Small intestine (tissue), 7 donors: ENCODE measurements at regions not wholly inside any gene's neighbourhood (a gene's known extent, or its start where the extent isn't known, plus 50 kb on each side); places are given as distances from the start of the nearest gene placed in this dataset.
"Not testable (repeated sequence)": the region's sequence is repeated elsewhere in the genome, so short reads cannot be mapped to it uniquely, and the experiment has no call there.

Experiments
- DNase-seq, 2 donors: peaks; one replicate each; pipeline versions ENCODE4 v3.0.0 to v3.0.0-alpha.2; 2013
- FAIRE-seq: peaks from 2 replicates; lab custom pipeline; 2012; peaks lifted over from hg19 to GRCh38; lab: Jason Lieb, UNC
- H3K27ac ChIP-seq, 3 donors: one replicate each; pipeline ENCODE4 v1.5.1; 2013; ENCODE audit warnings: low read length in 2 of 3, mild to moderate bottlenecking in 2 of 3, control low read depth in 1 of 3, inconsistent platforms in 1 of 3, low read depth in 1 of 3, moderate library complexity in 1 of 3
- H3K27me3 ChIP-seq, 3 donors: one replicate each; pipeline ENCODE4 v1.6.1; 2013; ENCODE audit warnings: low read length in 3 of 3, inconsistent platforms in 1 of 3; ENCODE audit not compliant: control insufficient read depth in 3 of 3, insufficient read depth in 3 of 3
- H3K36me3 ChIP-seq, 3 donors: one replicate each; pipeline ENCODE4 v1.6.1; 2013; ENCODE audit warnings: low read length in 3 of 3, inconsistent platforms in 1 of 3, low read depth in 1 of 3, mild to moderate bottlenecking in 1 of 3, moderate library complexity in 1 of 3; ENCODE audit not compliant: control insufficient read depth in 3 of 3, insufficient read depth in 2 of 3
- H3K4me1 ChIP-seq, 3 donors: one replicate each; pipeline ENCODE4 v1.6.1; 2013; ENCODE audit warnings: low read length in 2 of 3, inconsistent platforms in 1 of 3, low read depth in 1 of 3, mild to moderate bottlenecking in 1 of 3, moderate library complexity in 1 of 3; ENCODE audit not compliant: control insufficient read depth in 3 of 3, insufficient read depth in 2 of 3
- H3K4me3 ChIP-seq, 3 donors: one replicate each; pipeline ENCODE4 v1.5.1; 2013; ENCODE audit warnings: low read length in 3 of 3, control low read depth in 1 of 3, inconsistent platforms in 1 of 3, low read depth in 1 of 3, mild to moderate bottlenecking in 1 of 3, moderate library complexity in 1 of 3
- H3K9me3 ChIP-seq, 2 donors: one replicate each; pipeline ENCODE4 v1.6.1; 2013; ENCODE audit warnings: low read depth in 1 of 2, low read length in 1 of 2; ENCODE audit not compliant: control insufficient read depth in 2 of 2, insufficient read depth in 1 of 2
- WGBS, 3 donors: extraction: QIAGEN DNeasy Blood & Tissue Kit; methylation state at CpG; one replicate each; pipeline ENCODE4 v1.1.7; 2013; 5-methylcytosine and 5-hydroxymethylcytosine counted together
- donor health status: healthy with polysubstance abuse.
- donor health status: control.
- donor health status: control.
- donor health status: Bipolar disorder and iron deficiency.
- donor health status: healthy.

GRCh38 chr16:88241404-88242311 lies 141.1 kb upstream of the ZNF469 start:
- WGBS, 3 donors: 83 to 85% (median 84%) methylated on average over 15 to 19 of the region's 19 CpGs
- H3K4me1 ChIP-seq: peaks cover 0 to 12% (median 3%) of the 10 kb centered on the region in 3 donors
- not testable (repeated sequence) for H3K9me3 ChIP-seq, H3K27me3 ChIP-seq, H3K4me3 ChIP-seq, H3K36me3 ChIP-seq, DNase-seq, H3K27ac ChIP-seq, FAIRE-seq

- H3K27ac ChIP-seq: peak overlapping the region in 1 of 3 donors; percentile 68
- not testable (repeated sequence) for FAIRE-seq, H3K27me3 ChIP-seq, H3K36me3 ChIP-seq, H3K4me3 ChIP-seq, DNase-seq, H3K9me3 ChIP-seq
- WGBS, 3 donors: 73 to 81% (median 81%) methylated on average over 16 to 18 of the region's 18 CpGs
- H3K4me1 ChIP-seq: peaks cover 0 to 10% (median 3%) of the 10 kb centered on the region in 3 donors
Observed at GRCh38 chr16:88242312-88243295, 140.2 kb upstream of the ZNF469 start.

- FAIRE-seq, H3K4me1 ChIP-seq, DNase-seq, H3K9me3 ChIP-seq, H3K36me3 ChIP-seq, H3K27me3 ChIP-seq, H3K4me3 ChIP-seq, H3K27ac ChIP-seq: not testable (repeated sequence)
- WGBS, 3 donors: 93 to 96% (median 96%) methylated on average over 3 of the region's 3 CpGs
Observed at GRCh38 chr16:88243921-88244320, 138.8 kb upstream of the ZNF469 start.

GRCh38 chr16:88245241-88246081 lies 137.3 kb upstream of the ZNF469 start:
- not testable (repeated sequence) for H3K4me3 ChIP-seq, H3K4me1 ChIP-seq, FAIRE-seq, H3K36me3 ChIP-seq, DNase-seq, H3K9me3 ChIP-seq, H3K27me3 ChIP-seq
- 51 to 65% (median 64%) methylated on average over 18 to 19 of the region's 19 CpGs for WGBS, 3 donors
- peak overlapping the region in 2 of 3 donors; percentile 4 to 81 for H3K27ac ChIP-seq

GRCh38 chr16:88246955-88247582 lies 135.7 kb upstream of the ZNF469 start:
- not testable (repeated sequence) for H3K4me1 ChIP-seq, H3K4me3 ChIP-seq, H3K27ac ChIP-seq, H3K9me3 ChIP-seq, FAIRE-seq, H3K27me3 ChIP-seq, H3K36me3 ChIP-seq, DNase-seq
- 94 to 96% (median 95%) methylated on average over 4 of the region's 4 CpGs for WGBS, 3 donors

- not testable (repeated sequence) for H3K27me3 ChIP-seq, H3K9me3 ChIP-seq, H3K27ac ChIP-seq, FAIRE-seq, H3K4me1 ChIP-seq, DNase-seq, H3K36me3 ChIP-seq, H3K4me3 ChIP-seq
- WGBS, 3 donors: 80 to 85% (median 84%) methylated on average over 5 of the region's 5 CpGs
Observed at GRCh38 chr16:88247583-88247966, 135.2 kb upstream of the ZNF469 start.

- not testable (repeated sequence) for H3K4me1 ChIP-seq, H3K27me3 ChIP-seq, FAIRE-seq, DNase-seq, H3K27ac ChIP-seq, H3K4me3 ChIP-seq, H3K36me3 ChIP-seq, H3K9me3 ChIP-seq
- 84 to 86% (median 85%) methylated on average over 9 of the region's 9 CpGs for WGBS, 3 donors
Observed at GRCh38 chr16:88248761-88249160, 134.0 kb upstream of the ZNF469 start.
